Dedifferentiated amniotic fluid mesenchymal stem cell (primary cell): ENCODE measurements at regions not wholly inside any gene's neighbourhood (a gene's known extent, or its start where the extent isn't known, plus 50 kb on each side); places are given as distances from the start of the nearest gene placed in this dataset.
"Not testable (repeated sequence)": the region's sequence is repeated elsewhere in the genome, so short reads cannot be mapped to it uniquely, and the experiment has no call there.

Experiments used
- DNase-seq: peaks from one replicate; pipeline ENCODE4 v3.0.0-alpha.2; 2016; ENCODE audit errors: extremely low spot score

GRCh38 chr12:127162902-127163301 is 1104.1 kb upstream of the TMEM132C start:
- peak; percentile 19 for DNase-seq

- peak; percentile 44 for DNase-seq
These were observed 1101.2 kb upstream of the TMEM132C start for GRCh38 chr12:127165567-127166392.

GRCh38 chr12:127169321-127170181 is 1097.4 kb upstream of the TMEM132C start:
- DNase-seq, result no peak

GRCh38 chr12:127170226-127171180 is 1096.5 kb upstream of the TMEM132C start:
- DNase-seq, result no peak

GRCh38 chr12:127172861-127173260 is 1094.1 kb upstream of the TMEM132C start:
- DNase-seq, result no peak

- DNase-seq, result not testable (repeated sequence)
These were observed 1093.0 kb upstream of the TMEM132C start for GRCh38 chr12:127173971-127174370.

GRCh38 chr12:127174881-127175280 is 1092.1 kb upstream of the TMEM132C start:
- DNase-seq, result no peak

- no peak for DNase-seq
These were observed 1091.6 kb upstream of the TMEM132C start for GRCh38 chr12:127175361-127175760.

- no peak for DNase-seq
These were observed 1090.2 kb upstream of the TMEM132C start for GRCh38 chr12:127176804-127177203.

GRCh38 chr12:127178052-127178451 is 1088.9 kb upstream of the TMEM132C start:
- DNase-seq, result no peak

- DNase-seq, result no peak
These were observed 1088.5 kb upstream of the TMEM132C start for GRCh38 chr12:127178463-127178862.

GRCh38 chr12:127179176-127179575 is 1087.8 kb upstream of the TMEM132C start:
- DNase-seq, result no peak

GRCh38 chr12:127182018-127182417 is 1085.0 kb upstream of the TMEM132C start:
- DNase-seq, result no peak

GRCh38 chr12:127189992-127190391 is 1077.0 kb upstream of the TMEM132C start:
- no peak for DNase-seq

- peak; percentile 54 for DNase-seq
These were observed 1075.8 kb upstream of the TMEM132C start for GRCh38 chr12:127191129-127191528.

GRCh38 chr12:127192391-127192790 is 1074.6 kb upstream of the TMEM132C start:
- DNase-seq, result no peak

GRCh38 chr12:127193341-127193740 is 1073.6 kb upstream of the TMEM132C start:
- no peak for DNase-seq

GRCh38 chr12:127194176-127194575 is 1072.8 kb upstream of the TMEM132C start:
- DNase-seq, result no peak

GRCh38 chr12:127205781-127206555 is 1061.0 kb upstream of the TMEM132C start:
- DNase-seq, result no peak

GRCh38 chr12:127209318-127209717 is 1057.7 kb upstream of the TMEM132C start:
- no peak for DNase-seq

GRCh38 chr12:127214186-127214585 is 1052.8 kb upstream of the TMEM132C start:
- no peak for DNase-seq
